CD4-positive, alpha-beta T cell treated with Interferon alpha-2 for 1 hour (primary cell): ENCODE measurements at regions not wholly inside any gene's neighbourhood (a gene's known extent, or its start where the extent isn't known, plus 50 kb on each side); places are given as distances from the start of the nearest gene placed in this dataset.
"Not testable (repeated sequence)": the region's sequence is repeated elsewhere in the genome, so short reads cannot be mapped to it uniquely, and the experiment has no call there.

Experiments used
- DNase-seq, 2 donors: peaks; one replicate each; pipeline ENCODE4 v3.0.0-alpha.2; 2020 to 2022

- no peak for DNase-seq
These were observed 140.6 kb downstream of the ARSF start for GRCh38 chrX:3181846-3182245.

- DNase-seq: no peak
These were observed 137.1 kb downstream of the ARSF start for GRCh38 chrX:3178329-3178728.

GRCh38 chrX:3177851-3178250 lies 136.6 kb downstream of the ARSF start:
- DNase-seq: no peak

GRCh38 chrX:3176439-3176820 lies 135.2 kb downstream of the ARSF start:
- DNase-seq: no peak

- no peak for DNase-seq
These were observed 134.6 kb downstream of the ARSF start for GRCh38 chrX:3175659-3176438.

GRCh38 chrX:3172156-3172555 lies 130.9 kb downstream of the ARSF start:
- not testable (repeated sequence) for DNase-seq

- DNase-seq: no peak
These were observed 128.2 kb downstream of the ARSF start for GRCh38 chrX:3169421-3169820.

GRCh38 chrX:3167771-3168170 lies 126.5 kb downstream of the ARSF start:
- DNase-seq: no peak

GRCh38 chrX:3166670-3167455 lies 125.6 kb downstream of the ARSF start:
- DNase-seq: no peak

GRCh38 chrX:3165808-3166207 lies 124.5 kb downstream of the ARSF start:
- no peak for DNase-seq
